ENCODE measurements at regions not wholly inside any gene's neighbourhood (a gene's known extent, or its start where the extent isn't known, plus 50 kb on each side); places are given as distances from the start of the nearest gene placed in this dataset.

DNA sequence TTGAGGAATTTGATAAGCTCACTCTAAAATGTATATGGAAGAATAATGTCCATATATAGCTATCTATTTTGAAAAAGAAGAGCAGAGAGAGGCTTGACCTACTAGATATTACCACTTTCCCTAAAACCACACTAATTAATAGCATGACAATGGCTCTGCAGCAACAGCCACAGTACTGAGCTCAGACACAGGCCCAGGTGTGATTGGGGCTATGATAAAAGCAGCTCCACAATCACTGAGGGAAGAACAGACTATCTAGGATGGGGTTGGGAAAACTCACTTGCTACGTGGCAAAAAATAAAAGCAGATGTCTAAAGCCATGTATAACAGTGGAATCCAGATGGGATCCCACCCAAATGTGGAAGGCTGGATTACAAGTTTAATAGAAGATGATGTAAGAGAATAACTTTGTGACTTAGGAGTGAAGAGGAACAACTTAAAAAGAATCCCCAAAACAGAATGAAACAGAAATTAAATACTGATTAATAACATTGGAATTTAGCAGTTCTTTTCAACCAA is 80.8 kb upstream of the RAB4A start:
- TF ChIP-seq SMC3 (conservative IDR thresholded peaks at IDR 0.05; ENCODE audit: poor library complexity) (no peak), TAF1 (IDR thresholded peaks at IDR 0.05; ENCODE audit: low read depth) (no peak), RAD21 (conservative IDR thresholded peaks at IDR 0.05) (no peak), EP300 (conservative IDR thresholded peaks at IDR 0.05; ENCODE audit: poor library complexity, severe bottlenecking) (no peak), MXI1 (conservative IDR thresholded peaks at IDR 0.05; ENCODE audit: poor library complexity, severe bottlenecking) (no peak)
- TF ChIP-seq, protein P1, sequence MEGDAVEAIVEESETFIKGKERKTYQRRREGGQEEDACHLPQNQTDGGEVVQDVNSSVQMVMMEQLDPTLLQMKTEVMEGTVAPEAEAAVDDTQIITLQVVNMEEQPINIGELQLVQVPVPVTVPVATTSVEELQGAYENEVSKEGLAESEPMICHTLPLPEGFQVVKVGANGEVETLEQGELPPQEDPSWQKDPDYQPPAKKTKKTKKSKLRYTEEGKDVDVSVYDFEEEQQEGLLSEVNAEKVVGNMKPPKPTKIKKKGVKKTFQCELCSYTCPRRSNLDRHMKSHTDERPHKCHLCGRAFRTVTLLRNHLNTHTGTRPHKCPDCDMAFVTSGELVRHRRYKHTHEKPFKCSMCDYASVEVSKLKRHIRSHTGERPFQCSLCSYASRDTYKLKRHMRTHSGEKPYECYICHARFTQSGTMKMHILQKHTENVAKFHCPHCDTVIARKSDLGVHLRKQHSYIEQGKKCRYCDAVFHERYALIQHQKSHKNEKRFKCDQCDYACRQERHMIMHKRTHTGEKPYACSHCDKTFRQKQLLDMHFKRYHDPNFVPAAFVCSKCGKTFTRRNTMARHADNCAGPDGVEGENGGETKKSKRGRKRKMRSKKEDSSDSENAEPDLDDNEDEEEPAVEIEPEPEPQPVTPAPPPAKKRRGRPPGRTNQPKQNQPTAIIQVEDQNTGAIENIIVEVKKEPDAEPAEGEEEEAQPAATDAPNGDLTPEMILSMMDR (IDR thresholded peaks at IDR 0.05; ENCODE audit: poor library complexity, severe bottlenecking), result no peak
- H3K27ac ChIP-seq (ENCODE audit: low read length), result no peak overlapping the region

DNA sequence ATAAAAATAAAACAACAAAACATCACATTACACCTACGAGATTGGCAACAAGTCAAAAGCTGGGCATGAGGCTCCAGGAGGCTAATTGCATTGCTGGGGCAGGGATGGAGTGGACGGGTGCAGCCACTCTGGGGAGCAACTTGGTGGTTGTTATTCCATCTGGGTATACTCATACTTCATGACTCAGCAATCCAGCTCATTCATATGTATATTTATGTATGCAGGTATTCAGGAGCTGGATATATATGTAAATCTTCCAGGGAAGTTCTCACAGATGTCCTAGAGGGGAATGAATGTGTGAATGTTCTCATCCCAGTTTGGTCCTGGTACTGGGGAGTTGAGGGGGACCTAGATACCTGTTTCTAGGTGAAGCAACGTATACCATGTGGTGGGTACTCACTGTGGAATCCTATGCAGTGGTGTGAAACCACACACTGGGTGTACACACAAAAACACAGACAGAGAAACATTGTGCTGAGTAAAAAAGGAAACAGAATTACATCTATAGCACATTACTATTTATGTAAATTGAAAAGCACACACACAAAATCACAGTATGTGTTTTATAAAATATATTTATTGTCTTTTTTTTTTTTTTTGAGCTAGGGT is 79.7 kb upstream of the RAB4A start:
- no peaks in the 10 kb centered on the region for H4K20me1 ChIP-seq (ENCODE audit: insufficient read depth)
- H3K79me2 ChIP-seq (replicated peaks; ENCODE audit: insufficient read depth, low read length), result no peaks in the 10 kb centered on the region
- H3K9ac ChIP-seq (ENCODE audit: low read length), result no peak overlapping the region
- no peak overlapping the region for H3K4me3 ChIP-seq (ENCODE audit: low read length)
- no peaks in the 10 kb centered on the region for H3K9me3 ChIP-seq (ENCODE audit: low read length)
- no peaks in the 10 kb centered on the region for H3K36me3 ChIP-seq (ENCODE audit: insufficient read depth, low read length)
- H3K4me2 ChIP-seq (ENCODE audit: low read length), result no peak overlapping the region
- no peak for TF ChIP-seq MXI1 (conservative IDR thresholded peaks at IDR 0.05; ENCODE audit: poor library complexity, severe bottlenecking)
- TF ChIP-seq EZH2 (IDR thresholded peaks at IDR 0.05; ENCODE audit: borderline replicate concordance, insufficient read depth, low read length, poor library complexity, severe bottlenecking), result no peak
- TF ChIP-seq, protein P1 (IDR thresholded peaks at IDR 0.05; ENCODE audit: poor library complexity, severe bottlenecking), result no peak
- TF ChIP-seq RAD21 (conservative IDR thresholded peaks at IDR 0.05), result no peak
- TF ChIP-seq EP300 (conservative IDR thresholded peaks at IDR 0.05; ENCODE audit: poor library complexity, severe bottlenecking), result no peak
- no peak for TF ChIP-seq SMC3 (conservative IDR thresholded peaks at IDR 0.05; ENCODE audit: poor library complexity)
- no peak for TF ChIP-seq POLR2AphosphoS5 (IDR thresholded peaks at IDR 0.05)
- TF ChIP-seq, protein P2, sequence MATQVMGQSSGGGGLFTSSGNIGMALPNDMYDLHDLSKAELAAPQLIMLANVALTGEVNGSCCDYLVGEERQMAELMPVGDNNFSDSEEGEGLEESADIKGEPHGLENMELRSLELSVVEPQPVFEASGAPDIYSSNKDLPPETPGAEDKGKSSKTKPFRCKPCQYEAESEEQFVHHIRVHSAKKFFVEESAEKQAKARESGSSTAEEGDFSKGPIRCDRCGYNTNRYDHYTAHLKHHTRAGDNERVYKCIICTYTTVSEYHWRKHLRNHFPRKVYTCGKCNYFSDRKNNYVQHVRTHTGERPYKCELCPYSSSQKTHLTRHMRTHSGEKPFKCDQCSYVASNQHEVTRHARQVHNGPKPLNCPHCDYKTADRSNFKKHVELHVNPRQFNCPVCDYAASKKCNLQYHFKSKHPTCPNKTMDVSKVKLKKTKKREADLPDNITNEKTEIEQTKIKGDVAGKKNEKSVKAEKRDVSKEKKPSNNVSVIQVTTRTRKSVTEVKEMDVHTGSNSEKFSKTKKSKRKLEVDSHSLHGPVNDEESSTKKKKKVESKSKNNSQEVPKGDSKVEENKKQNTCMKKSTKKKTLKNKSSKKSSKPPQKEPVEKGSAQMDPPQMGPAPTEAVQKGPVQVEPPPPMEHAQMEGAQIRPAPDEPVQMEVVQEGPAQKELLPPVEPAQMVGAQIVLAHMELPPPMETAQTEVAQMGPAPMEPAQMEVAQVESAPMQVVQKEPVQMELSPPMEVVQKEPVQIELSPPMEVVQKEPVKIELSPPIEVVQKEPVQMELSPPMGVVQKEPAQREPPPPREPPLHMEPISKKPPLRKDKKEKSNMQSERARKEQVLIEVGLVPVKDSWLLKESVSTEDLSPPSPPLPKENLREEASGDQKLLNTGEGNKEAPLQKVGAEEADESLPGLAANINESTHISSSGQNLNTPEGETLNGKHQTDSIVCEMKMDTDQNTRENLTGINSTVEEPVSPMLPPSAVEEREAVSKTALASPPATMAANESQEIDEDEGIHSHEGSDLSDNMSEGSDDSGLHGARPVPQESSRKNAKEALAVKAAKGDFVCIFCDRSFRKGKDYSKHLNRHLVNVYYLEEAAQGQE (IDR thresholded peaks at IDR 0.05; ENCODE audit: borderline replicate concordance), result no peak
- no peak for TF ChIP-seq TAF1 (IDR thresholded peaks at IDR 0.05; ENCODE audit: low read depth)
- H3F3A ChIP-seq (ENCODE audit: insufficient read depth, low read length, poor library complexity, severe bottlenecking), result no peaks in the 10 kb centered on the region
- H3K27me3 ChIP-seq (ENCODE audit: insufficient read depth, low read depth, low read length), result no peaks in the 10 kb centered on the region
- H3K9me2 ChIP-seq (ENCODE audit: insufficient read depth, low read length), result no peaks in the 10 kb centered on the region
- H2AFZ ChIP-seq (ENCODE audit: low read depth, low read length), result no peak overlapping the region
- no peak overlapping the region for H3K27ac ChIP-seq (ENCODE audit: low read length)

More for the DNA sequence above, 80.8 kb upstream of the RAB4A start:
- Histone ChIP-seq H3K79me2 (replicated peaks; ENCODE audit: insufficient read depth, low read length) (no peaks in the 10 kb centered on the region), H2AFZ (ENCODE audit: low read depth, low read length) (no peak overlapping the region), H3K9ac (ENCODE audit: low read length) (no peak overlapping the region), H3K4me2 (ENCODE audit: low read length) (no peak overlapping the region), H3K36me3 (ENCODE audit: insufficient read depth, low read length) (no peaks in the 10 kb centered on the region), H3K4me3 (ENCODE audit: low read length) (no peak overlapping the region), H3K9me2 (ENCODE audit: insufficient read depth, low read length) (no peaks in the 10 kb centered on the region), H3K9me3 (ENCODE audit: low read length) (no peaks in the 10 kb centered on the region), H3K27me3 (ENCODE audit: insufficient read depth, low read depth, low read length) (no peaks in the 10 kb centered on the region), H3F3A (ENCODE audit: insufficient read depth, low read length, poor library complexity, severe bottlenecking) (no peaks in the 10 kb centered on the region), H4K20me1 (ENCODE audit: insufficient read depth) (no peaks in the 10 kb centered on the region)
